Smooth muscle cell (in vitro differentiated cells): ENCODE measurements at regions not wholly inside any gene's neighbourhood (a gene's known extent, or its start where the extent isn't known, plus 50 kb on each side); places are given as distances from the start of the nearest gene placed in this dataset.

ENCODE experiments used
- DNase-seq: peaks from one replicate; lab custom pipeline; 2025; ENCODE audit not compliant: unreplicated experiment; lab: John Stamatoyannopoulos, UW
- H2AFZ ChIP-seq: fragments of 200-600 bp; sonication (generic); 2 replicates; pipeline ENCODE4 v1.6.0; 2016; ENCODE audit warnings: antibody characterized with exemption, low read depth, mild to moderate bottlenecking
- H3F3A ChIP-seq: fragments of 200-600 bp; sonication (generic); 2 replicates; pipeline ENCODE4 v1.6.0; 2017; ENCODE audit warnings: antibody characterized with exemption, low read depth
- H3K27ac ChIP-seq: fragments of 200-600 bp; sonication (generic); 2 replicates; pipeline ENCODE4 v1.5.1; 2016; ENCODE audit warnings: low read depth, mild to moderate bottlenecking
- H3K27me3 ChIP-seq: fragments of 200-600 bp; sonication (generic); 2 replicates; pipeline ENCODE4 v1.6.1; 2016; ENCODE audit warnings: low read depth, mild to moderate bottlenecking
- H3K36me3 ChIP-seq: fragments of 200-600 bp; sonication (generic); 2 replicates; pipeline ENCODE4 v1.5.1; 2016; ENCODE audit warnings: low read depth
- H3K4me1 ChIP-seq: fragments of 200-600 bp; sonication (generic); 2 replicates; pipeline ENCODE4 v1.5.1; 2016; ENCODE audit warnings: low read depth
- H3K4me2 ChIP-seq: fragments of 200-600 bp; sonication (generic); 2 replicates; pipeline ENCODE4 v1.6.0; 2016; ENCODE audit warnings: mild to moderate bottlenecking
- H3K4me3 ChIP-seq: fragments of 200-600 bp; sonication (generic); 2 replicates; pipeline ENCODE4 v1.5.1; 2016; ENCODE audit warnings: mild to moderate bottlenecking
- H3K79me2 ChIP-seq: fragments of 200-600 bp; sonication (generic); 2 replicates; pipeline ENCODE4 v1.6.0; 2016; ENCODE audit warnings: low read depth, mild to moderate bottlenecking
- H3K9ac ChIP-seq: fragments of 200-600 bp; sonication (generic); 2 replicates; pipeline ENCODE4 v1.6.0; 2016; ENCODE audit warnings: low read depth
- H3K9me3 ChIP-seq: fragments of 200-600 bp; sonication (generic); replicated peaks from 2 replicates; pipeline ENCODE4 v1.5.1; 2016; ENCODE audit warnings: low read depth
- H4K20me1 ChIP-seq: fragments of 200-600 bp; sonication (generic); 2 replicates; pipeline ENCODE4 v1.6.0; 2016; ENCODE audit warnings: low read depth
- WGBS: methylation state at CpG from one replicate; pipeline ENCODE4 v1.1.7; 2016; ENCODE audit warnings: low lambda C conversion rate; 5-methylcytosine and 5-hydroxymethylcytosine counted together
- TF ChIP-seq, protein P1 (sequence below): fragments of 200-600 bp; sonication (generic); IDR thresholded peaks from 2 replicates; pipeline ENCODE4 v1.5.1; 2017; ENCODE audit warnings: borderline replicate concordance, mild to moderate bottlenecking, antibody characterized with exemption; ENCODE audit not compliant: insufficient read depth, poor library complexity, severe bottlenecking

DNA sequence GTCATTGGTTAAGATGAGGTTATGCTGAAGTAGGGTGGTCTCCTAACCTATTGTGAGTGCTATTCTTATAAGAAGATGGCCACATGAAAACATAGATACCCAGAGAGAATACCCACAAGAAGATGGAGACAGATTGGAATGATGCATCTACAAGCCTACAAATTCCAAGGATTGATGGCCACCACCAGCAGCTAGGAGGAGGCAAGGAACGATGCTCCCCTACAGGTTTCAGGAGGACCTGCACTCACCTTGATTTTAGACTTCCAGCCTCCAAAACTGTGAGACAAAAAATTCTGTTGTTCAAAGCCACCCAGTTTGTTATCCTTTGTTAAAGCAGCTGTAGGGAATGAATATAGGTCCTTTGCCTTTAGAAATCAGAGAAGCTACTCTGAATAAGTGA is 227.4 kb downstream of the NEDD1 start:
- Histone ChIP-seq H3K36me3 (no peaks in the 10 kb centered on the region), H3K4me3 (no peak overlapping the region), H3K79me2 (no peaks in the 10 kb centered on the region), H4K20me1 (no peaks in the 10 kb centered on the region), H3K27me3 (no peaks in the 10 kb centered on the region), H3K4me2 (no peak overlapping the region), H3K4me1 (peaks cover 34% of the 10 kb centered on the region), H3K9me3 (no peaks in the 10 kb centered on the region), H2AFZ (no peak overlapping the region), H3K9ac (no peak overlapping the region), H3K27ac (no peak overlapping the region), H3F3A (no peaks in the 10 kb centered on the region)
- 75% methylated on average over 1 of the region's 1 CpG for WGBS
- TF ChIP-seq, protein P1, sequence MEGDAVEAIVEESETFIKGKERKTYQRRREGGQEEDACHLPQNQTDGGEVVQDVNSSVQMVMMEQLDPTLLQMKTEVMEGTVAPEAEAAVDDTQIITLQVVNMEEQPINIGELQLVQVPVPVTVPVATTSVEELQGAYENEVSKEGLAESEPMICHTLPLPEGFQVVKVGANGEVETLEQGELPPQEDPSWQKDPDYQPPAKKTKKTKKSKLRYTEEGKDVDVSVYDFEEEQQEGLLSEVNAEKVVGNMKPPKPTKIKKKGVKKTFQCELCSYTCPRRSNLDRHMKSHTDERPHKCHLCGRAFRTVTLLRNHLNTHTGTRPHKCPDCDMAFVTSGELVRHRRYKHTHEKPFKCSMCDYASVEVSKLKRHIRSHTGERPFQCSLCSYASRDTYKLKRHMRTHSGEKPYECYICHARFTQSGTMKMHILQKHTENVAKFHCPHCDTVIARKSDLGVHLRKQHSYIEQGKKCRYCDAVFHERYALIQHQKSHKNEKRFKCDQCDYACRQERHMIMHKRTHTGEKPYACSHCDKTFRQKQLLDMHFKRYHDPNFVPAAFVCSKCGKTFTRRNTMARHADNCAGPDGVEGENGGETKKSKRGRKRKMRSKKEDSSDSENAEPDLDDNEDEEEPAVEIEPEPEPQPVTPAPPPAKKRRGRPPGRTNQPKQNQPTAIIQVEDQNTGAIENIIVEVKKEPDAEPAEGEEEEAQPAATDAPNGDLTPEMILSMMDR, result no peak
- DNase-seq, result no peak

DNA sequence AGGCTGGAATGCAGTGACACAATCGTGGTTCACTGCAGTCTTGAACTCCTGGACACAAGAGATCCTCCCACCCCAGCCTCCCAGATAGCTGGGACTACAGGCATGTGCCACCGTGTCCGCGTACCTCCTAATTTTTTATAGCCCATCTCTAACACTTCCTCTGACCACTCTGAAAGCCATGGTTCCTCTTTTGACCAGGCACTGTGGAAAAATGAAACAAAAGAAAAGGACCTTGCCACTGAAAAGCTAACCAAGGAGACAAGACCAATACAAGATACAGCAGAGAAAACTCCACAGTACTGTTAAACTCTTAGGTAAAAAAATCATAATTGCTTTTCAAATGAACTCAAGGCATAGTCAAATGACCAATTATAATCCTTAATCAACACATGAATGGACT is 233.3 kb downstream of the NEDD1 start:
- H2AFZ ChIP-seq, result peak overlapping the region; percentile 28

DNA sequence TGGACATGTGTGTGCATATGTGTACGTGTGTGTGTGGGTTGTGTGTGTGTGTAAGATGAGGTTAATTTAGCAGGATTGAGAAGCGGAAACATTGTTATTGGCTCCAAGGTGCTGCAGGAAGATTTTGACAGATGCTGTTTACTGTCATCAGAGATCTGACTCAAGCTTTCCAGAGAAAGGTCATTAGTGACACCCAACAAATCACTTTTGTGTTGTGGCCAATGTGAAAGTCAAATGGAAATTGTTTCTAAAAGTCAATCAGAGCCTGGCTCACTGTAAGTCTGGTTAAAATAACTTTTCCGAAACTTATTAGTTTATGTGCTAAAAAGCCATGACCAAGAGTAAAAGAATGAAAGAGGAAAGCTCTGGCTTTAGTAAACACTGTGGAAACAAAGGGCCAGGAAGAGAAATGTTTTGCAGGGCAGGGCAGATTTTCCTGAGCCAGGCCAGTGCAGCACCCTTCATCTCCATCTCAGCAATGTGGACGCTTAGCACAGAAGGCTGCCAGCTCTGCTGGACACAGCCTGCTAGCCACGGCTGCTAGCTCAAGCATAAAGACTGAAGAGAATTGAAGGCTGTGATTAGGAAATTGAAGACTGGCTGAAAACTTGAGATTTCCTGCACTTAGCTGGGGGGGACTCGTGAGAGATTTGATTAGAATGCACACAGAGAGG is 235.8 kb downstream of the NEDD1 start:
- Histone ChIP-seq H3K4me1 (peaks cover 30% of the 10 kb centered on the region), H3K36me3 (no peaks in the 10 kb centered on the region), H3K4me3 (no peak overlapping the region), H3K4me2 (peak overlapping the region; percentile 4), H3K9me3 (no peaks in the 10 kb centered on the region), H4K20me1 (no peaks in the 10 kb centered on the region), H3K27me3 (no peaks in the 10 kb centered on the region), H3K9ac (no peak overlapping the region), H3K79me2 (no peaks in the 10 kb centered on the region), H2AFZ (peak overlapping the region; percentile 39), H3K27ac (no peak overlapping the region), H3F3A (no peaks in the 10 kb centered on the region)
- WGBS, result 17% methylated on average over 6 of the region's 6 CpGs
- no peak for DNase-seq
- TF ChIP-seq, protein P1, result no peak

More for the DNA sequence above, 233.3 kb downstream of the NEDD1 start:
- no peak overlapping the region for H3K4me2 ChIP-seq
- no peaks in the 10 kb centered on the region for H3K79me2 ChIP-seq
- no peaks in the 10 kb centered on the region for H3K27me3 ChIP-seq
- peaks cover 30% of the 10 kb centered on the region for H3K4me1 ChIP-seq
- no peak overlapping the region for H3K27ac ChIP-seq
- no peaks in the 10 kb centered on the region for H3F3A ChIP-seq
- H4K20me1 ChIP-seq, result no peaks in the 10 kb centered on the region
- H3K9ac ChIP-seq, result no peak overlapping the region
- no peak for DNase-seq
- no peak overlapping the region for H3K4me3 ChIP-seq
- H3K9me3 ChIP-seq, result no peaks in the 10 kb centered on the region
- WGBS, result 53% methylated on average over 4 of the region's 4 CpGs
- H3K36me3 ChIP-seq, result no peaks in the 10 kb centered on the region
- TF ChIP-seq, protein P1, result no peak
